K562 (cell line): ENCODE measurements at regions not wholly inside any gene's neighbourhood (a gene's known extent, or its start where the extent isn't known, plus 50 kb on each side); places are given as distances from the start of the nearest gene placed in this dataset.

Source experiments
- ATAC-seq: fragments of 200-7000 bp; cut with Tn5 transposase; 3 replicates; pipeline ENCODE4 v1.9.1; 2020; ENCODE audit warnings: moderate library complexity
- BruUV-seq: library from RNA; stranded (reverse); fragments of 400-500 nt; replicated peaks from 2 replicates; lab custom pipeline; 2021; lab: Mats Ljungman, UMichigan
- CTCF ChIA-PET: fragments of 300-600 bp; formaldehyde crosslinking; extraction: SDS; loops from one replicate; lab custom pipeline; 2021; ENCODE audit warnings: low intra/inter-chr PET ratio; lab: Yijun Ruan, JAX
- POLR2A ChIA-PET: fragments of 300-600, 350-650 bp; sonication (Branson Sonifier 250); formaldehyde crosslinking; extraction: SDS; loops from one replicate; lab custom pipeline; 2021; ENCODE audit warnings: antibody characterized with exemption, inconsistent platforms; lab: Yijun Ruan, JAX
- DNase-seq, 4 experiments: peaks; one replicate each; pipeline versions ENCODE4 v3.0.0 to v3.0.0-alpha.2; 2011 to 2018; ENCODE audit warnings: low spot score in 3 of 4, mixed read lengths in 3 of 4; ENCODE audit errors: extremely low read depth in 1 of 4
- FAIRE-seq: peaks from 2 replicates; lab custom pipeline; 2011; peaks lifted over from hg19 to GRCh38; lab: Jason Lieb, UNC
- H2AFZ ChIP-seq: 2 replicates; pipeline ENCODE4 v1.6.0; 2011; ENCODE audit warnings: low read depth, low read length, control low read depth, inconsistent platforms
- H3K27ac ChIP-seq: fragments of 200-600 bp; 3 replicates; pipeline ENCODE4 v1.8.0; 2011; ENCODE audit warnings: low read depth, mild to moderate bottlenecking, control low read depth, inconsistent platforms, low read length, moderate library complexity, mixed read lengths; ENCODE audit errors: extremely low read depth
- H3K27me3 ChIP-seq, 2 experiments: fragments of 300-600 bp in 1 of 2; 2 replicates in 1 of 2; 3 replicates in 1 of 2; pipeline versions ENCODE4 v1.6.0 to v1.8.0; 2011; ENCODE audit warnings: inconsistent platforms in 2 of 2, low read length in 2 of 2, mild to moderate bottlenecking in 1 of 2, mixed read lengths in 1 of 2, moderate library complexity in 1 of 2; ENCODE audit not compliant: control insufficient read depth in 2 of 2, insufficient read depth in 2 of 2
- H3K36me3 ChIP-seq: fragments of 300-600 bp; 3 replicates; pipeline ENCODE4 v1.8.0; 2011; ENCODE audit warnings: mild to moderate bottlenecking, low read length, inconsistent platforms; ENCODE audit not compliant: control insufficient read depth, insufficient read depth
- H3K4me1 ChIP-seq, 2 experiments: fragments of 200-600 bp in 1 of 2; replicated peaks in 1 of 2; 2 replicates in 1 of 2; 3 replicates in 1 of 2; pipeline versions ENCODE4 v1.5.1 to v1.8.0; 2011; ENCODE audit warnings: inconsistent platforms in 2 of 2, low read length in 2 of 2, mild to moderate bottlenecking in 1 of 2, mixed read lengths in 1 of 2, moderate library complexity in 1 of 2; ENCODE audit not compliant: control insufficient read depth in 2 of 2, insufficient read depth in 2 of 2
- H3K4me2 ChIP-seq: 2 replicates; pipeline ENCODE4 v1.6.1; 2011; ENCODE audit warnings: low read length, control low read depth, inconsistent platforms, mixed read lengths; ENCODE audit not compliant: insufficient read depth
- H3K4me3 ChIP-seq: fragments of 200-600 bp; sonication (generic), shearing (Covaris generic); 2 replicates; pipeline ENCODE4 v1.5.1; 2016; ENCODE audit warnings: control low read depth, inconsistent platforms
- H3K79me2 ChIP-seq: fragments of 200-600 bp; 3 replicates; pipeline ENCODE4 v1.8.0; 2011; ENCODE audit warnings: low read length, inconsistent platforms; ENCODE audit not compliant: control insufficient read depth, insufficient read depth
- H3K9ac ChIP-seq, 2 experiments: 2 replicates each; pipeline versions ENCODE4 v1.6.0 to v1.6.1; 2011; ENCODE audit warnings: low read depth in 2 of 2, low read length in 2 of 2, control low read depth in 1 of 2, inconsistent platforms in 1 of 2, mild to moderate bottlenecking in 1 of 2, mixed read lengths in 1 of 2; ENCODE audit not compliant: insufficient read depth in 1 of 2
- H3K9me1 ChIP-seq: one replicate; pipeline ENCODE4 v1.6.0; 2011; ENCODE audit warnings: inconsistent platforms, mild to moderate bottlenecking, low read length, moderate library complexity; ENCODE audit not compliant: control insufficient read depth, insufficient read depth
- H3K9me3 ChIP-seq: replicated peaks from 2 replicates; pipeline ENCODE4 v1.5.1; 2011; ENCODE audit warnings: low read depth, low read length, inconsistent platforms; ENCODE audit not compliant: control insufficient read depth, insufficient read depth
- H4K20me1 ChIP-seq: replicated peaks from 2 replicates; pipeline ENCODE4 v1.6.1; 2011; ENCODE audit warnings: low read length, inconsistent platforms, mixed read lengths; ENCODE audit not compliant: control insufficient read depth, insufficient read depth
- FOXJ3 ChIP-seq: sonication (generic); formaldehyde crosslinking; IDR thresholded peaks from 2 replicates; pipeline ENCODE4 v1.4.0; 2020; ENCODE audit warnings: mild to moderate bottlenecking, missing genetic modification reagents
- POLR2G ChIP-seq: fragments of 200-400 bp; formaldehyde crosslinking; IDR thresholded peaks from 2 replicates; pipeline ENCODE4 v1.6.1; 2017; ENCODE audit warnings: low read depth, mild to moderate bottlenecking, antibody characterized with exemption, low read length, moderate library complexity
- ZKSCAN1 ChIP-seq: fragments of 150-350 bp; IDR thresholded peaks from 2 replicates; pipeline ENCODE4 v1.6.1; 2016; ENCODE audit warnings: low read depth, low read length
- WGBS: fragments of 100-300 bp; shearing (Covaris generic); methylation state at CpG from one replicate; pipeline ENCODE4 v1.1.6; 2016; ENCODE audit warnings: low coverage, mixed read lengths; ENCODE audit not compliant: insufficient coverage; ENCODE audit errors: missing lambda C conversion rate; 5-methylcytosine and 5-hydroxymethylcytosine counted together
- in situ Hi-C: fragments of 300-500 bp; cut with MboI; formaldehyde crosslinking; loops from 4 replicates; pipeline ENCODE4 v1.15.0; 2018; ENCODE audit warnings: inconsistent platforms, mixed read lengths
- intact Hi-C: fragments of 100-400 bp; cut with micrococcal nuclease; formaldehyde crosslinking; loops from 2 replicates; pipeline ENCODE4 v1.14.2; 2022

GRCh38 chr16:85526185-85526974 is 86.7 kb upstream of the GSE1 start:
- no peak overlapping the region for H3K4me2 ChIP-seq
- TF ChIP-seq FOXJ3 (CRISPR knock-in tag), result no peak
- TF ChIP-seq POLR2G, result 0 out of 2 replicates have a peak, but pooled peaks have one; percentile 17
- TF ChIP-seq ZKSCAN1, result peak; percentile 90; the same call in 1 of the 2 replicates
- intact Hi-C loops, result no loop called here
- H3K27ac ChIP-seq, result no peak overlapping the region
- peaks cover 42% of the 10 kb centered on the region for H3K79me2 ChIP-seq
- no peaks in the 10 kb centered on the region for H3K27me3 ChIP-seq
- peaks cover 6% of the 10 kb centered on the region for H3K9me1 ChIP-seq
- H3K4me3 ChIP-seq, result no peak overlapping the region
- peaks cover 3% of the 10 kb centered on the region; the same call in 2 of the 3 replicates for H3K36me3 ChIP-seq
- H2AFZ ChIP-seq, result no peak overlapping the region
- BruUV-seq, result no TSS peak
- H4K20me1 ChIP-seq, result 0 out of 2 replicates have a peak, but pooled peaks cover 7% of the 10 kb centered on the region
- H3K9ac ChIP-seq, result peak overlapping the region in 1 of 2 experiments; percentile 60; a peak in 2 of 4 replicates
- H3K4me1 ChIP-seq, result peaks cover 64 to 98% of the 10 kb centered on the region in 2 experiments
- H3K9me3 ChIP-seq, result no peaks in the 10 kb centered on the region
- ATAC-seq, result no peak
- CTCF ChIA-PET, result no interaction called here
- FAIRE-seq, result no peak
- in situ Hi-C loops, result no loop called here
- WGBS, result 84% methylated on average over 20 of the region's 20 CpGs
- POLR2A ChIA-PET, result interaction anchor here (0.5 to 7.8 kb wide), 5 partner anchors 10 to 274 kb away, joined by 3 to 72 read pairs (median 3); no protein-coding TSS in a partner anchor
- no peak for DNase-seq
